ENCODE measurements at regions not wholly inside any gene's neighbourhood (a gene's known extent, or its start where the extent isn't known, plus 50 kb on each side); places are given as distances from the start of the nearest gene placed in this dataset.

DNA sequence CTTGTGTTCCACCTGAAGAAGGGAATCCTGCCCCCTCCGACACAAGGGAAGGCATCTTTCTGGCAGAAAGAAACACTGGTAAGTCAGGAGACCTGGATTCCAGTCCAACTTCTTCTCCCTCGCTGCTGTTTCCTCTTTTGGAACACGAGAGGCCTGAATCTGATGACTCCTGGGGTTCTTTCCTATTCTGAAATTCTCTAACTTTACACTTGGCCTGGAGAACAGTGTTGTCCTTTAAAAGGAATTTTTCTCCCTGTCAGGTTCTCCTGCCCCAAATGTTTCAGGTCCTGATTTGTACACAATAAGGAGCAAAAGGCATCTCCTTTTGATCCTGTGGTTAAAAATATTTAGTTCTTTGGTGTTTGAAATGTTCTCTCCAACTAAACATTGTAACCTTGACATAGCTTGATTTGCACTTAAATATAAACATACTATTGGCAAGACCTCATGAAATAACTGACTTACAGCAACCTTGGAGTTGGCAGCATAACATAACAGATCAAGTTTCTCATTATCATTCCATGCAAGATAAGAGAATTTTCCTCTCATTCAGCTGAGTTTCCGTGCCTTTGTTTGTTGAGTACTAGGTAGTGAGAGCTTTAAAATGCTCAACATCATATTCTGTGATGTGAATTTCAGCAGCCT, 244.8 kb downstream of the COG6 start:
- CTCF ChIA-PET = no interaction called here
- H3K27me3 ChIP-seq (replicated peaks; ENCODE audit: control insufficient read depth, insufficient read depth, low read length) = no peaks in the 10 kb centered on the region; the same call in 1 of the 2 replicates
- TF ChIP-seq, protein P1, sequence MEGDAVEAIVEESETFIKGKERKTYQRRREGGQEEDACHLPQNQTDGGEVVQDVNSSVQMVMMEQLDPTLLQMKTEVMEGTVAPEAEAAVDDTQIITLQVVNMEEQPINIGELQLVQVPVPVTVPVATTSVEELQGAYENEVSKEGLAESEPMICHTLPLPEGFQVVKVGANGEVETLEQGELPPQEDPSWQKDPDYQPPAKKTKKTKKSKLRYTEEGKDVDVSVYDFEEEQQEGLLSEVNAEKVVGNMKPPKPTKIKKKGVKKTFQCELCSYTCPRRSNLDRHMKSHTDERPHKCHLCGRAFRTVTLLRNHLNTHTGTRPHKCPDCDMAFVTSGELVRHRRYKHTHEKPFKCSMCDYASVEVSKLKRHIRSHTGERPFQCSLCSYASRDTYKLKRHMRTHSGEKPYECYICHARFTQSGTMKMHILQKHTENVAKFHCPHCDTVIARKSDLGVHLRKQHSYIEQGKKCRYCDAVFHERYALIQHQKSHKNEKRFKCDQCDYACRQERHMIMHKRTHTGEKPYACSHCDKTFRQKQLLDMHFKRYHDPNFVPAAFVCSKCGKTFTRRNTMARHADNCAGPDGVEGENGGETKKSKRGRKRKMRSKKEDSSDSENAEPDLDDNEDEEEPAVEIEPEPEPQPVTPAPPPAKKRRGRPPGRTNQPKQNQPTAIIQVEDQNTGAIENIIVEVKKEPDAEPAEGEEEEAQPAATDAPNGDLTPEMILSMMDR (IDR thresholded peaks at IDR 0.05; ENCODE audit: insufficient read depth in 1 of 2, low read depth in 1 of 2, low read length in 1 of 2, severe bottlenecking in 1 of 2, unreplicated experiment in 1 of 2) = no peak
- POLR2A ChIA-PET = no interaction called here
- intact Hi-C loops (cut with micrococcal nuclease; ENCODE audit: unreplicated experiment) = no loop called here
- Mint-ChIP-seq H3K27ac (ENCODE audit: unreplicated experiment) (no peak overlapping the region), H3K27me3 (ENCODE audit: insufficient read depth, unreplicated experiment) (peaks cover 14% of the 10 kb centered on the region), H3K4me3 (ENCODE audit: unreplicated experiment) (no peak overlapping the region), H3K36me3 (ENCODE audit: insufficient read depth, unreplicated experiment) (no peaks in the 10 kb centered on the region), H3K9me3 (ENCODE audit: unreplicated experiment) (no peaks in the 10 kb centered on the region), H3K4me1 (ENCODE audit: low read depth, unreplicated experiment) (no peaks in the 10 kb centered on the region)
- no peak overlapping the region for H3K4me3 ChIP-seq (ENCODE audit: low read depth, low read length)
- H3K9me3 ChIP-seq = no peaks in the 10 kb centered on the region
- DNase-seq = no peak
- BruUV-seq (replicated peaks) = no TSS peak
- H3K36me3 ChIP-seq (ENCODE audit: control insufficient read depth, insufficient read depth, low read length) = no peaks in the 10 kb centered on the region
- no peaks in the 10 kb centered on the region for H3K4me1 ChIP-seq

DNA sequence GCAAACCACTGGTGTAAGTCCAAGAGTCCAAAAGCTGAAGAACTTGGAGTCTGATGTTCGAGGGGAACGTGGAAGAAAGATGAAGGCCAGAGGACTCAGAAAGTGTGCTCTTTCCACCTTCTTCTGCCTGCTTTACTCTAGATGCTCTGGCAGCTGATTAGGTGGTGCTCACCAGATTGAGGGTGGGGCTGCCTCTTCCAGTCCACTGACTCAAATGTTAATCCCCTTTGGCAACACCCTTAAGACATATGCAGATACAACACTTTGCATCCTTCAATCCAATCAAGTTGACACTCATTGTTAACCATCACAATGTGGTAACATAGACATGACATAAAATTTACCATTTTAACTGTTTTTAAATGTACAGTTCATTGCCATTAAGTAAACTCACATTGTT, 249.5 kb downstream of the COG6 start:
- ChIA-PET POLR2A (no interaction called here), CTCF (no interaction called here)
- no peaks in the 10 kb centered on the region for H3K4me1 Mint-ChIP-seq (ENCODE audit: low read depth, unreplicated experiment)
- DNase-seq = no peak
- no peak overlapping the region for H3K4me3 Mint-ChIP-seq (ENCODE audit: unreplicated experiment)
- Histone ChIP-seq H3K9me3 (no peaks in the 10 kb centered on the region), H3K36me3 (ENCODE audit: control insufficient read depth, insufficient read depth, low read length) (no peaks in the 10 kb centered on the region), H3K27me3 (replicated peaks; ENCODE audit: control insufficient read depth, insufficient read depth, low read length) (no peaks in the 10 kb centered on the region; the same call in none of the 2 replicates), H3K4me1 (no peaks in the 10 kb centered on the region), H3K4me3 (ENCODE audit: low read depth, low read length) (no peak overlapping the region)
- no peaks in the 10 kb centered on the region for H3K36me3 Mint-ChIP-seq (ENCODE audit: insufficient read depth, unreplicated experiment)
- intact Hi-C loops (cut with micrococcal nuclease; ENCODE audit: unreplicated experiment) = no loop called here
- no TSS peak for BruUV-seq (replicated peaks)
- TF ChIP-seq, protein P1 (IDR thresholded peaks at IDR 0.05; ENCODE audit: insufficient read depth in 1 of 2, low read depth in 1 of 2, low read length in 1 of 2, severe bottlenecking in 1 of 2, unreplicated experiment in 1 of 2) = no peak
- H3K27ac Mint-ChIP-seq (ENCODE audit: unreplicated experiment) = no peak overlapping the region
- H3K27me3 Mint-ChIP-seq (ENCODE audit: insufficient read depth, unreplicated experiment) = peaks cover 12% of the 10 kb centered on the region
- H3K9me3 Mint-ChIP-seq (ENCODE audit: unreplicated experiment) = no peaks in the 10 kb centered on the region

GRCh38 chr13:39909634-39910033, 254.2 kb downstream of the COG6 start:
- no peak for DNase-seq
- Mint-ChIP-seq H3K27me3 (ENCODE audit: insufficient read depth, unreplicated experiment) (peaks cover 11% of the 10 kb centered on the region), H3K36me3 (ENCODE audit: insufficient read depth, unreplicated experiment) (no peaks in the 10 kb centered on the region), H3K27ac (ENCODE audit: unreplicated experiment) (no peak overlapping the region), H3K4me3 (ENCODE audit: unreplicated experiment) (no peak overlapping the region), H3K9me3 (ENCODE audit: unreplicated experiment) (no peaks in the 10 kb centered on the region), H3K4me1 (ENCODE audit: low read depth, unreplicated experiment) (no peaks in the 10 kb centered on the region)
- H3K27me3 ChIP-seq (replicated peaks; ENCODE audit: control insufficient read depth, insufficient read depth, low read length) = no peaks in the 10 kb centered on the region; the same call in none of the 2 replicates
- H3K36me3 ChIP-seq (ENCODE audit: control insufficient read depth, insufficient read depth, low read length) = no peaks in the 10 kb centered on the region
- no TSS peak for BruUV-seq (replicated peaks)
- intact Hi-C loops (cut with micrococcal nuclease; ENCODE audit: unreplicated experiment) = no loop called here
- TF ChIP-seq, protein P1 (IDR thresholded peaks at IDR 0.05; ENCODE audit: insufficient read depth in 1 of 2, low read depth in 1 of 2, low read length in 1 of 2, severe bottlenecking in 1 of 2, unreplicated experiment in 1 of 2) = no peak
- no peak overlapping the region for H3K4me3 ChIP-seq (ENCODE audit: low read depth, low read length)
- ChIA-PET POLR2A (no interaction called here), CTCF (no interaction called here)
- no peaks in the 10 kb centered on the region for H3K4me1 ChIP-seq
- H3K9me3 ChIP-seq = no peaks in the 10 kb centered on the region

Data from Caco-2 (cell line).